ENCODE measurements at regions not wholly inside any gene's neighbourhood (a gene's known extent, or its start where the extent isn't known, plus 50 kb on each side); places are given as distances from the start of the nearest gene placed in this dataset.

DNA sequence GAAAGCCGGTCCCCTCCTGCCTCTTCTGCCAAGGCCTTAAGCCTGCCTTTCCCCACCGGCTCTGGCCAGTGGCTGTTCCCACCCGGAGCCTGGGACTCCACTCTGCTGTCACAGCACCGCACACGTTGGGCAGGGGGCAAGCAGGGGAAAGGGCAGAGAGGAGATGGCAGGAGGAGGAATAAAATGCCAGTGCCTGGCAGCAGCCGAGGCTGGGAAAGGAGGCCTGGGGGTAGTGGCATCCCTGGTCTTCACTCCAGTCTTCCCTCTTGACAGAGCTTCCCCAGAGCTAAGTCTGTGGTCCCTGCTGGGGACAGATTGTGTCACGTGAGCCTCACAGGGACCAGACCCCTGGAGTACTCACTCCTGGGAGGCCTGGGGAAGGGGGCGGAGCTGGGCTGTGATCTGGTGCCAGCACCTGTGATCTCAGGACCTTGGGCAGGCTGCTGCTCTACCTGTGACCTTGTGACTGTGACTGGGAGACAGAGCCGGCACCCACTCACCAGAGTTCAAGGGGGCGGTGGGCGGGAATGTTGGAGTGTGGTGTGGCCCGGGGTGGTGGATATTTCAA lies 97.2 kb upstream of the GSE1 start:
- TF ChIP-seq, protein P1, sequence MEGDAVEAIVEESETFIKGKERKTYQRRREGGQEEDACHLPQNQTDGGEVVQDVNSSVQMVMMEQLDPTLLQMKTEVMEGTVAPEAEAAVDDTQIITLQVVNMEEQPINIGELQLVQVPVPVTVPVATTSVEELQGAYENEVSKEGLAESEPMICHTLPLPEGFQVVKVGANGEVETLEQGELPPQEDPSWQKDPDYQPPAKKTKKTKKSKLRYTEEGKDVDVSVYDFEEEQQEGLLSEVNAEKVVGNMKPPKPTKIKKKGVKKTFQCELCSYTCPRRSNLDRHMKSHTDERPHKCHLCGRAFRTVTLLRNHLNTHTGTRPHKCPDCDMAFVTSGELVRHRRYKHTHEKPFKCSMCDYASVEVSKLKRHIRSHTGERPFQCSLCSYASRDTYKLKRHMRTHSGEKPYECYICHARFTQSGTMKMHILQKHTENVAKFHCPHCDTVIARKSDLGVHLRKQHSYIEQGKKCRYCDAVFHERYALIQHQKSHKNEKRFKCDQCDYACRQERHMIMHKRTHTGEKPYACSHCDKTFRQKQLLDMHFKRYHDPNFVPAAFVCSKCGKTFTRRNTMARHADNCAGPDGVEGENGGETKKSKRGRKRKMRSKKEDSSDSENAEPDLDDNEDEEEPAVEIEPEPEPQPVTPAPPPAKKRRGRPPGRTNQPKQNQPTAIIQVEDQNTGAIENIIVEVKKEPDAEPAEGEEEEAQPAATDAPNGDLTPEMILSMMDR (IDR thresholded peaks at IDR 0.05), result no peak
- TF ChIP-seq POLR2A (IDR thresholded peaks at IDR 0.05) (no peak), EP300 (IDR thresholded peaks at IDR 0.05) (no peak), POLR2AphosphoS5 (IDR thresholded peaks at IDR 0.05) (no peak)
